Activated T-cell treated with anti-CD3 and anti-CD28 coated beads, Interleukin-2, amount 50 U/mL, for 4 hours (primary cell): ENCODE measurements at regions not wholly inside any gene's neighbourhood (a gene's known extent, or its start where the extent isn't known, plus 50 kb on each side); places are given as distances from the start of the nearest gene placed in this dataset.

Experiments
- ATAC-seq, 2 donors: fragments of 200-7000 bp; cut with Tn5 transposase; one replicate each; pipeline ENCODE4 v1.10.0; 2021
- DNase-seq: peaks from one replicate; pipeline ENCODE4 v3.0.0-alpha.2; 2020
- H3K27me3 Mint-ChIP-seq: one replicate; pipeline ENCODE4 v1.8.0; 2021; ENCODE audit warnings: low read depth, mixed read lengths
- H3K36me3 Mint-ChIP-seq: one replicate; pipeline ENCODE4 v1.8.0; 2022; ENCODE audit warnings: mixed read lengths; ENCODE audit not compliant: insufficient read depth
- H3K4me1 Mint-ChIP-seq: one replicate; pipeline ENCODE4 v1.8.0; 2021; ENCODE audit warnings: low read depth, mixed read lengths
- H3K4me3 Mint-ChIP-seq: one replicate; pipeline ENCODE4 v1.8.0; 2021; ENCODE audit warnings: mild to moderate bottlenecking, moderate library complexity, mixed read lengths
- H3K9me3 Mint-ChIP-seq: one replicate; pipeline ENCODE4 v1.8.0; 2021; ENCODE audit warnings: mixed read lengths

DNA sequence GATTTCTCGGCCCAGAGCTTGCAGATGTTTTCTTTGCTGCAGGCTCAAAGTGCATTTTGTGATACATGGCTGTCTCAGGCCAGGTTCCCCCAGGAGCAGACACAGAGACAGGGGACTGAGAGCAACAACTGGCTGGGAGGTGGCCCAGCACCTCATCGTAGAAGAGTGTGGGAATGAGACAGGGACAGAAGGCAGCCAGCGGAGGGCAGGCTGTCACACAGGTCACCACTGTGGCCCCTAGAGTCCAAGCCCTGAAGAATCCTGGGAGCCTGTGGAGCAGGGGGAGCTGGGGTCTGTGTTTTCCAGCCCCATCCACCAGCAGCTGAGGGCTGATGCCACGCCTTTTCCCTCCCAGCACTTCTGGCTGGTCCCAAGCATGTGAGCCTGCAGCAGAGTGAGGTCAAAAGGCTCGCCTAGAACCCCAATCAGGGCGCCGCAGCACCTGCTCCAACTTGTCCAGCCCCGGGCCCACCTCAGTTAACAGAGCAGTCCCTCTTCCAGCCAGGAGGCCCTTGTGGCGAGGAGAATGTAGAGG is 723.8 kb downstream of the UQCRFS1 start:
- H3K36me3 Mint-ChIP-seq = no peaks in the 10 kb centered on the region
- no peaks in the 10 kb centered on the region for H3K27me3 Mint-ChIP-seq
- peaks cover 4% of the 10 kb centered on the region for H3K9me3 Mint-ChIP-seq
- ATAC-seq (no peak), DNase-seq (no peak)
- no peak overlapping the region for H3K4me3 Mint-ChIP-seq
- H3K4me1 Mint-ChIP-seq = peaks cover 3% of the 10 kb centered on the region

DNA sequence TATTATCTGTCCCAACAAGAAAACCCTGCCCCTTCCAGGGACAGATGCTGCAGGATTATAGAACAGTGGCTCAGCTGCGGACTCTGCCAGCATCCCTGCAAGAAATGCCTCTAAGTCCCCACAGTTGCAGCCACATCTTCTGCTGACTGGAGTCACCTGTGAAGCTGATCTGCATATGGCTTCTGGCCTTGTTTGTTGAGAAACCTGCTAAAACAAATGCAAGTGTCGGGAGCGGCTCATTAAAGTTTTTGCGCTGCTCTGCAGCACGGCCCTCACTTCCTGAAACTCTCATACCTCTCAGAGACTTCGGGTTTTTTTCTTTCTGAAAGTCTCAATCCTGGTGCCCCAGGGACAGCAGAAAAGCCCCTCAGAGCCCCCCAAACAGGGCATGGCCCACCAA is 725.0 kb downstream of the UQCRFS1 start:
- Mint-ChIP-seq H3K36me3 (no peaks in the 10 kb centered on the region), H3K27me3 (no peaks in the 10 kb centered on the region), H3K4me3 (no peak overlapping the region), H3K9me3 (no peaks in the 10 kb centered on the region), H3K4me1 (peaks cover 3% of the 10 kb centered on the region)
- DNase-seq (no peak), ATAC-seq (no peak)

DNA sequence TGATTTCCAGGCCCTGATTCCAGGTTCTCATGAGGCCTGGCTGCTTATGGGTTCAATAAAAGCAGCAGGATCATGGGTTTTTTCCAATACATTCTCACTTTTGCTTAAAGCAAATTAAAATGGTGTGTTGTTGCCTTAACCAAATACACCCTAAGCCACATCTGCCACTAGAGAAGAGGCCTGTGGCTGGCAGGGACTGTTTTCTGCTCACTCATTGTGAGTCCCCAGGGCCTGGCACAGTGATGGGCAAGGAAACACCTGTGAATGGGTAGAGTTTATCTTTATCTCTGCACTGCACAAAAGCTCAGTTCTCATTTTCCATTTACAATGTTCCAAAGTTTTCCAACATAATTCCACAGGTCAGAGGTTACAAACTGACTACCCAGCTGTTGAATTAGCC is 726.0 kb downstream of the UQCRFS1 start:
- no peak for ATAC-seq
- no peak for DNase-seq
- Mint-ChIP-seq H3K27me3 (no peaks in the 10 kb centered on the region), H3K9me3 (no peaks in the 10 kb centered on the region), H3K4me1 (peaks cover 3% of the 10 kb centered on the region), H3K36me3 (no peaks in the 10 kb centered on the region), H3K4me3 (no peak overlapping the region)

DNA sequence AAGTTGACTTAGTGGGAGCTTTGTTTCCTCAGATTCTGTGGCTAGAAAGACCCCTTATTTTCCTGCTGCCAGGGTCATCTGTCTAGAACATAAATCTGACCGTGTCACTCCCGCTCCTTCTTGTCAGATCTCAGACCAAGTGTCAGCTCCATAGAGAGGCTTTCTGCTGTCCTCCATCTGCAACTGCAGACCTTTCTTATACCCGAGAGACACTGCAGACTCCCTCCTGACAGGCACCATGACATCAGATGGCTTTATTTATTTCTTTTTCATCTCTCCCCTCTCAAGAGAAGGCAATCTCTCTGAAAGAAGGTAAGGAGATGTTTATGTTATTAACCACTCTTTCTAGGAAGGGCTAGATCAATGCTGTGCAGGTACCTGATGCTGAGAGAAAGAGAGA is 726.5 kb downstream of the UQCRFS1 start:
- no peaks in the 10 kb centered on the region for H3K9me3 Mint-ChIP-seq
- H3K27me3 Mint-ChIP-seq = no peaks in the 10 kb centered on the region
- no peak overlapping the region for H3K4me3 Mint-ChIP-seq
- peaks cover 3% of the 10 kb centered on the region for H3K4me1 Mint-ChIP-seq
- DNase-seq = no peak
- no peaks in the 10 kb centered on the region for H3K36me3 Mint-ChIP-seq
- ATAC-seq = no peak

DNA sequence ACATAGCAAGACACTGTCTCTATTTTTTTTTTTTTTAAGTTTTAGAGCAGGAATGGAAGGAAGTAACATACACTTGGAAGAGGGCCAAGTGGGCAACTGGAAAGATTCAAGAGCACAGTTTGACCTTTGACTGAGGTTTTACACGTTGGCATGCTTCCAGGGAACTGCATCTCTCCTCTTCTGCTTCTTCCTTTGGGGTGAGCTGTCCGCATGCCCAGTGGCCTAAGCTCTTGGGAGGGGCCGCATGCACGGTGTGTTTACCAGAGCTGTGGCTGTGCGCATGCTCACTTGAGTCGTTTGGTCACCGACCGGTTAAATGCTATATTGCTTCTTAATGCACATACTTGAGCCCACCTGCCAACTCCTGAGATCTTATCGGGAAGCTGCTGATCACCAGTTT is 727.7 kb downstream of the UQCRFS1 start:
- Mint-ChIP-seq H3K4me1 (peaks cover 8% of the 10 kb centered on the region), H3K36me3 (no peaks in the 10 kb centered on the region), H3K9me3 (no peaks in the 10 kb centered on the region), H3K27me3 (no peaks in the 10 kb centered on the region), H3K4me3 (no peak overlapping the region)
- ATAC-seq = no peak
- no peak for DNase-seq

DNA sequence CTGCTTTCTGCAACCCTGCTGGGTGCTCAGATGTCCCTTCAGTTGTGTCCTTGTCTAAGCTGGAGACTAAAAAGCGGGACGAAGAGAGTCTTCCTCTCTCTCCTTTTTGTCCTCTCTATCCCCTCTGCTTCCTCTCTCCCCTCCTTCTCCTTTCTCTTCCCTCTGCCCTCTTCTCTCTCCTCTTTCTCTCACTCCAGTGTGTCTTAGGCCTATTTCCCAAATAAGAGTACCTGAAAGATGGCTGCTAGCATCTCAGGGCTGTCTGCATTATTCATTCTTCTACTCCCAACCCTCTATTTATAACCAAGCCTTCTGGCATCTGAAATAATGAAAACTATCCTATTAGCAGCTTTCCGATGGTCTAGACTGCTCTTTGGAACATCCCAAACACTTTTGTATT is 729.8 kb downstream of the UQCRFS1 start:
- ATAC-seq (no peak), DNase-seq (no peak)
- Mint-ChIP-seq H3K4me3 (no peak overlapping the region), H3K4me1 (peaks cover 8% of the 10 kb centered on the region), H3K9me3 (no peaks in the 10 kb centered on the region), H3K36me3 (no peaks in the 10 kb centered on the region), H3K27me3 (no peaks in the 10 kb centered on the region)

DNA sequence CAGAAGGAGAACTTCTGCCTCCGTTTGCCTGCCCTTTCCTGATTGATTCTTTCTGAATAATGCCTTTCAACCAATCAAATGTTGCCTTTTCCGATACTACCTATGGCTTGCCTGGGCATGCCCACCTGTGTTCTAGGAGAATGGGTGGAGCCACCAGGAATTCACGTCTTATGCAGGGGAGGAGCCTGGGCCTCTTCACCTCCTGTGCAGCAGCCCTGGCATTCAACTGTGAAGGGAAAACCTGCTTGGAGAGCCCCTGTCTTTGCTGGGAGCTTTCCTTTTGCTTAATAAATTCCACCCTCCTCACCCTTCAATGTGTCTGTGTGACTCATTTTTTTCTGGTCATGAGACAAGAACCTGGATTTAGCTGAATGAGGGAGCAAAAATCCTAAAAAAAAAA is 730.7 kb downstream of the UQCRFS1 start:
- H3K4me3 Mint-ChIP-seq = no peak overlapping the region
- peaks cover 5% of the 10 kb centered on the region for H3K4me1 Mint-ChIP-seq
- DNase-seq = no peak
- no peaks in the 10 kb centered on the region for H3K27me3 Mint-ChIP-seq
- ATAC-seq = no peak
- no peaks in the 10 kb centered on the region for H3K36me3 Mint-ChIP-seq
- no peaks in the 10 kb centered on the region for H3K9me3 Mint-ChIP-seq

DNA sequence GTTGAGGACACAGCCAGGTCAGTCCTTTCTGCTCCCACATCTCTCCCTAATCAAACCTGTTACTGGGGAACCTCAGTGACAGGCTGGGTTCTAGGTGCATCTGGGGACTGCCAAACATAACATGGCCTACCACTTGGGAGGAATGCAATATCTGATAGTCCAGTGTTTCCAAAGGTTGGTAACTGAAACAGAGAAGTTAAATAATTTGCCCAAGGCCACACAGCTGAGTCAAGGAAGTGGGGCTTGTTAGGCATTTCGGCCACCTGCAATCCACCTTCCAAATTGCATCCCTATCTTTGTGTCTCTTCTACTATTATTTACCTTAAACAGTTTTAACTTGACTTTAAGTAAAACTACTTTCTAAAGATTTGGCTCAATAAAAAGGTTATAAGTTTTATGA is 731.3 kb downstream of the UQCRFS1 start:
- Mint-ChIP-seq H3K4me1 (peaks cover 5% of the 10 kb centered on the region), H3K27me3 (no peaks in the 10 kb centered on the region), H3K9me3 (no peaks in the 10 kb centered on the region), H3K4me3 (no peak overlapping the region), H3K36me3 (no peaks in the 10 kb centered on the region)
- DNase-seq (no peak), ATAC-seq (no peak)

DNA sequence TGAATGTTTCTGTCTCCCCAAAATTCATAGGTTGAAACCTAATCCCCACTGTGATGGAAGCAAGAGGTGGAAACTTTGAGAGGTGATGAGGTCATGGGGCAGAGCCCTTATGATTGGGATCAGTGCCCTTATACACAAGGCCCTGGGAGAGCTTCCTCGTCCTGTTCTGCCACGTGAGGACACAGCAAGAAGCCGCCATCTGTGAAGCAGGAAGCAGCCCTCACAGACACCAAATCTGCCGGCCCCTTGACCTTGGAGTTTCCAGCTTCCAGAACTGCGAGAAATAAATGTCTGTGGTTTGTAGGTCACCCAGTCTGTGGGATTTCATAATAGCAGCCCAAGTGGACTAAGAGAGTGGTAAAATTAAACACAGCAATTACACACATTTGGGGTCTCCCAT is 737.4 kb downstream of the UQCRFS1 start:
- Mint-ChIP-seq H3K27me3 (no peaks in the 10 kb centered on the region), H3K4me1 (no peaks in the 10 kb centered on the region), H3K4me3 (no peak overlapping the region), H3K9me3 (no peaks in the 10 kb centered on the region), H3K36me3 (no peaks in the 10 kb centered on the region)
- ATAC-seq = no peak
- DNase-seq = no peak

DNA sequence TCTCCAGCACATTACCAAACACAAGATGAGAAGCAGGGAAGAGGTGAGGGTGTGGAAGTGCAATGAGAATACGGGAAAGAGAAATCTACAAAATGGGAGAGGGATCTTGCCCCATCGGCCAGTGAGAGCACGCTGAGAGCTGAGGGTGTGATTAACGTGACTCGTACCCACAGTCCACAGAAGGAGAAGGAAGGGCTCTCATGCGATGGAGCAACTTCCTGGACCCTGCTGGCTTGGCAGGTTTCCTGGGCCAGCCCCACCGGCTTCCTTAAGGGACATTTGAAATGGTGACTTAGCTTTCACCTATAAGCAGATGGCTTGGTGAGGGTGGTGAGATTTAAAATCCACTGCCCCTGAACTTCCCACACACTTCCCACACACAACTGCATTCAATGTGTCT is 740.1 kb downstream of the UQCRFS1 start:
- DNase-seq = no peak
- ATAC-seq = no peak

DNA sequence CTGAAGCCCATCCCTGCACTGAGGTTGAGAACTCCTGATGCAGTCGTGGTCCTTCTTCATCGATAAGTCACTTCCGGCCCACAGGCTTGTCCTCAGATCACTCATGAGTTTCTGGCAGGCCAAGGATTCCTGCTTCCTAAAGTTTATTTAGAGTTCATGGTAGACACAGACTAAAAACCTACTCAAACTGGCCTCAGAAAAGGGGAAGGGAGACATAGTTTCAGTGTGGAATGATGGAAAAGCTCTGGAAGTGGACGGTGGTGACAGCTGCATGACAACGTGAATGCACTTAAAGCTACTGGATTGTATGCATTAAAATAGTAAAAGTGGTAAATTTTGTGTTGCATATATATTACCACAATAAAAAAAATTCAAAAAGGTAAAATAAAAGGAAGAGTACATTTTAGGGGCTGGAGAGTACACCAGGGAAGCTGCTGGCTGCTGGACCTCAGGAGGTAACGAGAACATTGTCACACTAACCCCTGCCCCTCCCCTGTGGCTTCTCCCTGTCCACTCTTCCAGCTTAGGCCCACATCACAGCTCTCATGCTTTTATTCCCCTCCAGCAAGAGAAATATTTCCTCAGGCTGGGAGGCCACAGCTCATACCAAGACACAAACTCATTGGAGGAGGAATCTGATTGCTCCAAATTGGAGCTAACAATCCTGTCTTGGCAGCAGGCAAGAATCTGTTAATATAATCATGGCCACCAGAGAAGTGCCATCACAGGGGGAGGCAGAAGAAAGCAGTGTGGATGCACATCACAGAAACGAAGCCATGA is 741.0 kb downstream of the UQCRFS1 start:
- Mint-ChIP-seq H3K36me3 (no peaks in the 10 kb centered on the region), H3K27me3 (no peaks in the 10 kb centered on the region), H3K4me1 (peaks cover 14% of the 10 kb centered on the region), H3K9me3 (no peaks in the 10 kb centered on the region), H3K4me3 (no peak overlapping the region)
- no peak for ATAC-seq
- DNase-seq = no peak

More for the DNA sequence above, 740.1 kb downstream of the UQCRFS1 start:
- peaks cover 13% of the 10 kb centered on the region for H3K4me1 Mint-ChIP-seq
- no peaks in the 10 kb centered on the region for H3K9me3 Mint-ChIP-seq
- no peaks in the 10 kb centered on the region for H3K36me3 Mint-ChIP-seq
- no peak overlapping the region for H3K4me3 Mint-ChIP-seq
- no peaks in the 10 kb centered on the region for H3K27me3 Mint-ChIP-seq

DNA sequence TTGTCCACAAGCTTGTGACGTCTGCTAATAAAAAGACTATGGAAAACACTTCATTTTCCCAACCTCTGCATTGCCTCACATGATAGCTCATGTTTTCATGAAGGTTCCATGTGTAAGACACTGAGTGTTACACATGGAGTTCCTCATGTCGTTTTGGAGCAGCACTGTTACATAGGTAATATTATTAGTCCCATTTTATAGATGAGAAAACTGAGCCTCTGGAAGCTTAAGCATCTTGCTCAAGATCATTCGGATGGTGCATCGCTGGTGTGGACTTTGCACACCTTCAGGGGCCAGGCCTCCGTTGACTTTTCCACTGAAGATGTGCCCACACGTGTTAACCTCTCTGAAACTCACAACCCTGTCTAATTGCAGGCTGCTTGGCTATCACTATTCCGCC is 743.4 kb downstream of the UQCRFS1 start:
- ATAC-seq (no peak), DNase-seq (no peak)
- H3K4me3 Mint-ChIP-seq = no peak overlapping the region
- H3K27me3 Mint-ChIP-seq = no peaks in the 10 kb centered on the region
- H3K4me1 Mint-ChIP-seq = peaks cover 20% of the 10 kb centered on the region
- H3K36me3 Mint-ChIP-seq = no peaks in the 10 kb centered on the region
- H3K9me3 Mint-ChIP-seq = no peaks in the 10 kb centered on the region

DNA sequence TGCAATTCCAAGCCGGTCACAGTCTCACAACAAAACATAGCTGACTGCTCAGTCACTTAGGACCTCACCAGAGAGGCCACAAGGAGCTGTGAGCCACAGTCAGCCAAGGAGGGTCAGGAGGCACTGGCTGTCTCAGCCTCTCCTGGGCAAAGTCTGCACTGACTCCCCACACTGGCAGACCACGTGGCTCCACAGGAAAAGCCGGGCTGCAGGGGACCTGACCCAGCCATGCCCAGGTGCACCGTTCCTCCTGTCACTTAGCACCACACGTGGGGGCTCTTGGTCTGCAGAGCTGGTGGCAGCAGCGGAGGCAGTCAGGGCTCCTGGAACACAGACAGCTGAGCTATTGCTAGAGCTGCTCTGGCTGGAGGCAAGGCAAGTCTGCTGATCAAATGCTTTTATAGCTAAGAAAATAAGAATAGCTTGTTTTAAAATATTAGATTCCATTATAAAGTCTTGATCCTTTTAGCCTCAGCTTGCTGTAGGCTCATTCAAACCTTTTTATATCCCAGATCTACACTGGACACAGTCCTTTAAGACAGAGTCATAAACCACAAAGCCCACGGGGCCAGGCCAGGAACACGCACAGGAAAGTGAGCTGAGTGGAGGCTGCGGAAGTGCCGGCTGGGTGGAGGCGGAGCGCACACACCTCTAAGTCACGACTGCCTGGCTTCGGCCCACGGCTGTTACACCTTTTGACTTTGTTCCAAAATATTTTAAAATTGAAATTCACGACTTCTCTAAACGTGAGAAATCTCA is 744.1 kb downstream of the UQCRFS1 start:
- Mint-ChIP-seq H3K4me3 (peak overlapping the region; percentile 29), H3K36me3 (no peaks in the 10 kb centered on the region), H3K4me1 (peaks cover 20% of the 10 kb centered on the region), H3K27me3 (no peaks in the 10 kb centered on the region), H3K9me3 (no peaks in the 10 kb centered on the region)
- ATAC-seq (peak; percentile 43 to 66), DNase-seq (no peak)

DNA sequence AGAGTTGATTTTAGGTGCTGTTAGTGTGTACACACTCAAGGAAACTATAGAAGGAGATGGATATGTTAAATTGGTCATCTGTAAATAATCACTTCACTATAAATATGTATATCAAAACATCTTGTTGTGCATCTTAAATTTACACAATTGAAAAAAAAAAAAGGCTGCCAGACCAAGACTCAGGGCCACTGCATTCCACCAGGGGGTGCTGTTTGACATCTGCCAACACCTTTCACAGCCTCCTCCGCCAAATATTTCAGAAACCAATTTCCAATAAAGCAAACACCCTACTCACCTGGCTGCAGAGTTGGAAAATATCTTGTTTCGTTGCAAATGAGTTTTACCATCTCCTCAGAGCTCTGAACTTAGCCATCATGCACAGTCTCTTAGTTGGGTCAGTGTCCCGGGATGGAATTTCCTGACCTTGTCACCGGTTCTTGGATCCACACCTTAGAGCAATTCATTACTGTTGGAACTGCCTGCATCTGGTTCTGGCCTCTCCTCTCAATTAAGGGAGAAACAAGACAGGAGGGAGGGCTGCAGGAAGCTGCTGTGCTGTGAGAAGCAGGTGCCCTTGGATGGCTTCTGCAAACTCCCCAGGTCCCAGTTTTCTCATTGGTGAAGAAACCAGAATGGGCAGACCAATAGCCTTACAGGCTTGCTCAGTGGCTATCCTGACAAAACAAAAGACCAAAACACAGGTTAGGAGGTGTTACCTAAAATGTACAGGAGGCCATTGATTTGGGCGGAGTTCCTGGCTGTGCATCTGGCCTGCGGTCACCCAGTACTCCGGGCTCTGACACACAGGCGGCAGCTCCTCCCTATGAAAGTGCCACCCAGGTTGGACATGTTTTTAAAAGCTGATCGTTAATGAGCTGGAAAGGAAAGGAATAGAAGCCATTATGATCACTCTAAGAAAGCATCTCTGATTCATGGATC is 746.6 kb downstream of the UQCRFS1 start:
- Mint-ChIP-seq H3K27me3 (peaks cover 2% of the 10 kb centered on the region), H3K9me3 (no peaks in the 10 kb centered on the region), H3K4me1 (peaks cover 20% of the 10 kb centered on the region), H3K36me3 (no peaks in the 10 kb centered on the region), H3K4me3 (no peak overlapping the region)
- ATAC-seq (no peak), DNase-seq (peak; percentile 47)
